ENCODE measurements at regions not wholly inside any gene's neighbourhood (a gene's known extent, or its start where the extent isn't known, plus 50 kb on each side); places are given as distances from the start of the nearest gene placed in this dataset.

- peak; percentile 26; the same call in 1 of the 2 replicates for TF ChIP-seq REST (IDR thresholded peaks at IDR 0.05; ENCODE audit: borderline replicate concordance)
- TF ChIP-seq REST (CRISPR knock-in tag; IDR thresholded peaks at IDR 0.05; ENCODE audit: low read depth) = no peak
- no peak for TF ChIP-seq FOXA3 (CRISPR knock-in tag; conservative IDR thresholded peaks at IDR 0.05 in 1 of 2, IDR thresholded peaks at IDR 0.05 in 1 of 2)
Measured at GRCh38 chr10:117074621-117075020, 63.4 kb downstream of the VAX1 start (continued).
